ENCODE measurements at regions not wholly inside any gene's neighbourhood (a gene's known extent, or its start where the extent isn't known, plus 50 kb on each side); places are given as distances from the start of the nearest gene placed in this dataset.

- no peaks in the 10 kb centered on the region for H3K27me3 ChIP-seq (ENCODE audit: insufficient read depth, low read length, poor library complexity, severe bottlenecking)
- Mint-ChIP-seq H3K4me3 (no peak overlapping the region), H3K4me1 (no peaks in the 10 kb centered on the region), H3K27ac (no peak overlapping the region), H3K27me3 (no peaks in the 10 kb centered on the region), H3K36me3 (no peaks in the 10 kb centered on the region), H3K9me3 (peaks cover 0 to 11% (median 8%) of the 10 kb centered on the region in 5 donors)
- no peaks in the 10 kb centered on the region for H3K9me3 ChIP-seq (ENCODE audit: low read length)
- POLR2A ChIA-PET: no interaction called here
- no peak overlapping the region for H3K27ac ChIP-seq (ENCODE audit: low read depth, low read length)
- CTCF ChIA-PET: no interaction called here
- H3K36me3 ChIP-seq (ENCODE audit: insufficient read depth, low read length): no peaks in the 10 kb centered on the region
- no peak for DNase-seq
- H3K4me1 ChIP-seq (ENCODE audit: insufficient read depth, low read length): no peaks in the 10 kb centered on the region
- H3K4me3 ChIP-seq (ENCODE audit: low read length): no peak overlapping the region
Observed at GRCh38 chr3:117699058-117699457, 989.5 kb downstream of the TUSC7 start.

- no peak overlapping the region for H3K27ac ChIP-seq (ENCODE audit: low read depth, low read length)
- H3K27me3 ChIP-seq (ENCODE audit: insufficient read depth, low read length, poor library complexity, severe bottlenecking): no peaks in the 10 kb centered on the region
- ChIA-PET CTCF (no interaction called here), POLR2A (no interaction called here)
- no peak for DNase-seq
- H3K27ac Mint-ChIP-seq: no peak overlapping the region
- no peak overlapping the region for H3K4me3 ChIP-seq (ENCODE audit: low read length)
- H3K36me3 Mint-ChIP-seq: no peaks in the 10 kb centered on the region
- no peaks in the 10 kb centered on the region for H3K36me3 ChIP-seq (ENCODE audit: insufficient read depth, low read length)
- no peaks in the 10 kb centered on the region for H3K27me3 Mint-ChIP-seq
- no peaks in the 10 kb centered on the region for H3K9me3 ChIP-seq (ENCODE audit: low read length)
- H3K4me3 Mint-ChIP-seq: no peak overlapping the region
- no peaks in the 10 kb centered on the region for H3K4me1 Mint-ChIP-seq
- peaks cover 0 to 11% (median 4%) of the 10 kb centered on the region in 5 donors for H3K9me3 Mint-ChIP-seq
- no peaks in the 10 kb centered on the region for H3K4me1 ChIP-seq (ENCODE audit: insufficient read depth, low read length)
Observed at GRCh38 chr3:117700573-117701360, 991.2 kb downstream of the TUSC7 start.

GRCh38 chr3:117705011-117705410 is 995.4 kb downstream of the TUSC7 start:
- Histone ChIP-seq H3K27me3 (ENCODE audit: insufficient read depth, low read length, poor library complexity, severe bottlenecking) (no peaks in the 10 kb centered on the region), H3K4me1 (ENCODE audit: insufficient read depth, low read length) (no peaks in the 10 kb centered on the region), H3K4me3 (ENCODE audit: low read length) (no peak overlapping the region), H3K9me3 (ENCODE audit: low read length) (no peaks in the 10 kb centered on the region), H3K27ac (ENCODE audit: low read depth, low read length) (no peak overlapping the region), H3K36me3 (ENCODE audit: insufficient read depth, low read length) (no peaks in the 10 kb centered on the region)
- ChIA-PET POLR2A (no interaction called here), CTCF (no interaction called here)
- H3K4me3 Mint-ChIP-seq: no peak overlapping the region
- no peak overlapping the region for H3K27ac Mint-ChIP-seq
- no peaks in the 10 kb centered on the region for H3K36me3 Mint-ChIP-seq
- no peaks in the 10 kb centered on the region for H3K4me1 Mint-ChIP-seq
- peaks cover 0 to 14% (median 4%) of the 10 kb centered on the region in 5 donors for H3K9me3 Mint-ChIP-seq
- no peak for DNase-seq
- no peaks in the 10 kb centered on the region for H3K27me3 Mint-ChIP-seq

- Histone ChIP-seq H3K9me3 (ENCODE audit: low read length) (no peaks in the 10 kb centered on the region), H3K4me1 (ENCODE audit: insufficient read depth, low read length) (no peaks in the 10 kb centered on the region), H3K27me3 (ENCODE audit: insufficient read depth, low read length, poor library complexity, severe bottlenecking) (no peaks in the 10 kb centered on the region), H3K27ac (ENCODE audit: low read depth, low read length) (no peak overlapping the region), H3K36me3 (ENCODE audit: insufficient read depth, low read length) (no peaks in the 10 kb centered on the region), H3K4me3 (ENCODE audit: low read length) (no peak overlapping the region)
- CTCF ChIA-PET: no interaction called here
- Mint-ChIP-seq H3K9me3 (peaks cover 0 to 12% (median 4%) of the 10 kb centered on the region in 5 donors), H3K4me1 (no peaks in the 10 kb centered on the region), H3K27me3 (no peaks in the 10 kb centered on the region), H3K4me3 (no peak overlapping the region), H3K27ac (no peak overlapping the region), H3K36me3 (no peaks in the 10 kb centered on the region)
- no peak for DNase-seq
- POLR2A ChIA-PET: no interaction called here
Observed at GRCh38 chr3:117706037-117706436, 996.5 kb downstream of the TUSC7 start.

GRCh38 chr3:117706756-117707155 is 997.2 kb downstream of the TUSC7 start:
- Histone ChIP-seq H3K4me1 (ENCODE audit: insufficient read depth, low read length) (no peaks in the 10 kb centered on the region), H3K4me3 (ENCODE audit: low read length) (no peak overlapping the region), H3K9me3 (ENCODE audit: low read length) (no peaks in the 10 kb centered on the region), H3K27ac (ENCODE audit: low read depth, low read length) (no peak overlapping the region), H3K27me3 (ENCODE audit: insufficient read depth, low read length, poor library complexity, severe bottlenecking) (no peaks in the 10 kb centered on the region), H3K36me3 (ENCODE audit: insufficient read depth, low read length) (no peaks in the 10 kb centered on the region)
- Mint-ChIP-seq H3K9me3 (peaks cover 0 to 12% (median 4%) of the 10 kb centered on the region in 5 donors), H3K4me3 (no peak overlapping the region), H3K4me1 (no peaks in the 10 kb centered on the region), H3K27ac (no peak overlapping the region), H3K27me3 (no peaks in the 10 kb centered on the region), H3K36me3 (no peaks in the 10 kb centered on the region)
- POLR2A ChIA-PET: no interaction called here
- no peak for DNase-seq
- CTCF ChIA-PET: no interaction called here

GRCh38 chr3:117708601-117709000 is 999.0 kb downstream of the TUSC7 start:
- peaks cover 0 to 18% (median 4%) of the 10 kb centered on the region in 5 donors for H3K9me3 Mint-ChIP-seq

GRCh38 chr3:117709108-117709507 is 999.5 kb downstream of the TUSC7 start:
- H3K4me1 Mint-ChIP-seq: no peaks in the 10 kb centered on the region
- H3K36me3 Mint-ChIP-seq: no peaks in the 10 kb centered on the region
- H3K27ac Mint-ChIP-seq: no peak overlapping the region
- CTCF ChIA-PET: no interaction called here
- H3K4me1 ChIP-seq (ENCODE audit: insufficient read depth, low read length): no peaks in the 10 kb centered on the region
- no peak overlapping the region for H3K4me3 ChIP-seq (ENCODE audit: low read length)
- peaks cover 0 to 21% (median 4%) of the 10 kb centered on the region in 5 donors for H3K9me3 Mint-ChIP-seq
- H3K4me3 Mint-ChIP-seq: no peak overlapping the region
- no peaks in the 10 kb centered on the region for H3K36me3 ChIP-seq (ENCODE audit: insufficient read depth, low read length)
- DNase-seq: no peak
- no peaks in the 10 kb centered on the region for H3K27me3 Mint-ChIP-seq
- no peaks in the 10 kb centered on the region for H3K9me3 ChIP-seq (ENCODE audit: low read length)
- H3K27me3 ChIP-seq (ENCODE audit: insufficient read depth, low read length, poor library complexity, severe bottlenecking): no peaks in the 10 kb centered on the region
- POLR2A ChIA-PET: no interaction called here
- no peak overlapping the region for H3K27ac ChIP-seq (ENCODE audit: low read depth, low read length)

More at GRCh38 chr3:117708601-117709000, 999.0 kb downstream of the TUSC7 start:
- no peak overlapping the region for H3K4me3 ChIP-seq (ENCODE audit: low read length)
- H3K4me1 ChIP-seq (ENCODE audit: insufficient read depth, low read length): no peaks in the 10 kb centered on the region
- ChIA-PET POLR2A (no interaction called here), CTCF (no interaction called here)
- Mint-ChIP-seq H3K27ac (no peak overlapping the region), H3K27me3 (no peaks in the 10 kb centered on the region), H3K4me1 (no peaks in the 10 kb centered on the region), H3K36me3 (no peaks in the 10 kb centered on the region), H3K4me3 (no peak overlapping the region)
- no peaks in the 10 kb centered on the region for H3K36me3 ChIP-seq (ENCODE audit: insufficient read depth, low read length)
- no peak overlapping the region for H3K27ac ChIP-seq (ENCODE audit: low read depth, low read length)
- no peak for DNase-seq
- H3K9me3 ChIP-seq (ENCODE audit: low read length): no peaks in the 10 kb centered on the region
- H3K27me3 ChIP-seq (ENCODE audit: insufficient read depth, low read length, poor library complexity, severe bottlenecking): no peaks in the 10 kb centered on the region

- no peak for DNase-seq
- H3K36me3 Mint-ChIP-seq: no peaks in the 10 kb centered on the region
- Histone ChIP-seq H3K27me3 (ENCODE audit: insufficient read depth, low read length, poor library complexity, severe bottlenecking) (no peaks in the 10 kb centered on the region), H3K36me3 (ENCODE audit: insufficient read depth, low read length) (no peaks in the 10 kb centered on the region), H3K4me3 (ENCODE audit: low read length) (no peak overlapping the region), H3K27ac (ENCODE audit: low read depth, low read length) (no peak overlapping the region), H3K9me3 (ENCODE audit: low read length) (no peaks in the 10 kb centered on the region), H3K4me1 (ENCODE audit: insufficient read depth, low read length) (no peaks in the 10 kb centered on the region)
- H3K27me3 Mint-ChIP-seq: no peaks in the 10 kb centered on the region
- CTCF ChIA-PET: no interaction called here
- H3K4me3 Mint-ChIP-seq: no peak overlapping the region
- POLR2A ChIA-PET: no interaction called here
- no peaks in the 10 kb centered on the region for H3K4me1 Mint-ChIP-seq
- peaks cover 0 to 21% (median 4%) of the 10 kb centered on the region in 5 donors for H3K9me3 Mint-ChIP-seq
- H3K27ac Mint-ChIP-seq: no peak overlapping the region
Observed at GRCh38 chr3:117710501-117710900, 1000.9 kb downstream of the TUSC7 start.

All from CD8-positive, alpha-beta memory T cell (primary cell).